ENCODE measurements at regions not wholly inside any gene's neighbourhood (a gene's known extent, or its start where the extent isn't known, plus 50 kb on each side); places are given as distances from the start of the nearest gene placed in this dataset.
A peak's percentile ranks its signal among the peaks of the same experiment; 100 is the strongest.

DNA sequence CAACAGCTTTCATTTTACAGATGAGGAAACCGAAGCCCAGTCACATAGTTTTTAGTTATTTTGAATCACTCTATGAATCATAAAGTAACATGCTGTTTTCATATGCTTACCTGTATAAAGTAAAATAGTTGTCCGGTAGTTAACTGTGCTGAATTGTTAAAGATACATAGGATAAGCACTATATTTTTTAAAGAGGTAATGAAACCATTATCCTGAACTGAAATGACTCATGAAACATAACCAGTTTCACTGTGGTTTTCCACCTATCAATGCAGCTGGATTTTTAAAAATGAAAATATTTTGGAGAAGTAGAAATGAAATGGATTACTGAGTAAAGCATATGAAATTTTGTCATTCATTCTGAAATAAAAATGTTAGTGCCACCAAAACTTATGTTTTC lies 655.0 kb downstream of the OLFM4 start:
- no peak for DNase-seq (ENCODE audit: low read depth in 2 of 2)

DNA sequence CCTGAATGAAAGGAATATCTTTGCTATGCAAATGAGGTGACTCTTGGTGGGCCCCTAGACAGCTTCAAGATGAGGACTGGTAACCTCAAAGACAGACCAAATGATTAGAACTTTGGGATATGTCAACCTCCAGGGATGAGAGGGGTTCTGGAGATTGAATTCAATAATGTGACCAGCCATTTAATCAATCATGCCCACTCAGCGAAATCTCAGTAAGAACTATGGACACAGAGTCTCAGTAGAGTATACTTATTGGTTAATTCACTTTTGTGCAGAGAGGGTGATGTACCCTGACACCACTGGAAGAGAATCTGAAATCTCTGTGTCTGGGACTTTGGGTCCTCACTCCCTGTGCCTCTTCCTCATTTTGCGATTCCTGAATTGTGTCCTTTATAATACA lies 662.8 kb downstream of the OLFM4 start:
- no peak for DNase-seq (ENCODE audit: low read depth in 2 of 2)

DNA sequence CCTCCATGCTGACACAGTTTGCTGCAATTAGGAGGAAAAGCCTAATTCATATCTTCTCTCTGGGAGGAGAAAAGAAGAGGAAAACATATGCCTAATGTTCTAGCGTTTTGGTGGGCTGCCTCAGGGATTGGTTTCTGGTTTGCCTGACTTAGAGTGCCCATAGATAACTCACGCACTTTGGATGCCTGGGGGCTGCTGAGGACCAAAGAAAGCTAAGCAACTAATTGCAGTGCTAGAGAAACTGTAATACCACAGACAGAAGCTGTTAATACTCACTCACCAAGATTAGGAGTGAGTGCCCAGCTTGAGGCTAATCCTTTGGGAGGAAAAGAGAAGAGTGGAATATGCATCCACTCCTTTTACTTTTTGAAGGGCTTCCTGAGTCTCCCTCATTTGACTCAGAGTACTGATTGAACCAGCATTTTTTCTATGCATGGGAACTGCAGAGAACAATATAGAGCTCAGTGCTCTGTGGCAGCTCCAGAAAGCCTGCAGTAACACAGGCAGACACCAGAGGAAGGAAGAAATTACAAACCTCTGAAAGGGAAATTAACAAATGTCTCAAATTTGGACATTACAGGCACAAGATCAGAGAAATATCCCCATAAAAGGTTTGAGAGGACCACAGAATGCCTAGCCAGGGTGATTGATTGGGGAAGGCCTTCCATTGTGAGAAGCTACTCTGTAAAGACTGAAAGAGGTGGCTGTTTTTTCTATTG lies 666.4 kb downstream of the OLFM4 start:
- no peak for DNase-seq (ENCODE audit: low read depth in 2 of 2)

DNA sequence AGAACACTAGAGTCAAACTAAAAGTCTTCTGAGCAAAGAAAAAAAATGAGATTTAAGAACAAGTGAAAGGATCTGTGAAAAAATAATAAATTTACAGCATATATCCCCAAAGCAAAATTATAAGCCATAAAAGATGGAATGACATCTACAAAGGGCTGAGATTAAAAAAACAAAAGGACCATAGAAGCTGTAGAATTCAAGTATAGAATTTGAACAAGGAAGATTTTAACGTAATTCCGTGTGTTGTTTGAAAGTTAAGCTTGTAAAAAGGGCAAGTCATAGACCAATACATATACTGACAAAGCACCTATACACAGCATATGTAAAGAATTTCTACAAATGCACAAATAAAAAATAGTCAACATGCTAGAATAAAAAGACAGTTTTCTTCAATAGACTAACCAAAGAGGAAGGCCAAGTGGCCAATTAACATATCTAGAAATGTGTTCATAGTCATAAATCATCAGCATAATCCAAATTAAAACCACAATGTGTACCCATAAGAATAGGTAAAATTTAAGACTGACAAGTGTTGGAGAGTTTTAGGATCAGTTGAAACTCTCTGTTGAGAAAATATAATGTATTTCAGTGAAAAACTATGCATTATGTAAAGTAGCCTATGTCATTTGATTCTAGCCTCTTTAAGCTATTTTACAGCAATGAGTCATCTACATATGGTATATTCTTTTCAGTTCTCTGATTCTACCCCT lies 674.9 kb downstream of the OLFM4 start:
- no peak for DNase-seq (ENCODE audit: low read depth in 2 of 2)

DNA sequence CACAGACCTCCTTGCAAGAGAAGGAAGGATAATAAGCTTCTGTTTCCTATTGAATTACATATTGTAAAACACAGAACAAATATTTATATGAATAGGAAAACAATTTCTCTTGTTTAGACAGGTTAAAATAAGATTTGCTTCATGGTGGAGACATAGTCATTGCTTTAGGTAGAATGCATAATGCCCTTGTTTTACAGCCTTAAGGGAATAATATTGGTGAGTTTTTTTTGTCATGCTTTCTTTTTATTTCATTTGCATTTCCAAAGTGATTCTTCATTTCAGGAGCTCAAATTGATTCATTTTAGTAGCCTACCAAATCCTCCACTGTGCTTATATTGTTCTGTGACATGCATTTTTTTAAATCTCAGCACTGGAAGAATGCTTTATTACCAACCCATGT lies 690.7 kb downstream of the OLFM4 start:
- DNase-seq (ENCODE audit: low read depth in 2 of 2) = no peak

DNA sequence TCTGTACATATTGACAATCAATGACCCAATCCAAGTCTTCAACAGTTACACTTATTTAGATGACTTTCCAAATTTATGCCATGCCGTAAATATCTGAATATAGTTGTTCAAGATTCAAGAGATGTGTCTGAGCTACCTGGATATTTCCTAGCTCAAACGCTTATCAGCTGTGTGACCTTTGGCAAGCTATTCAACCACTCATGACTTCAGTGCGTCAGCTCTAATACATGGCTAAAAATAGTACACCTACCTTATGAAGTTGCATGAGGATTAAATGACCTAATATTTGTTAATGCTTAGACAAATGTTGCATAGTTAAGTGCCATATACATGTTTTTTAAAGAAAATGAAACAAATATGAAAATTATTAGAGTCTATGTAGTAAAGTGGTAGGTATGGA lies 704.1 kb downstream of the OLFM4 start:
- DNase-seq (ENCODE audit: low read depth in 2 of 2) = no peak

DNA sequence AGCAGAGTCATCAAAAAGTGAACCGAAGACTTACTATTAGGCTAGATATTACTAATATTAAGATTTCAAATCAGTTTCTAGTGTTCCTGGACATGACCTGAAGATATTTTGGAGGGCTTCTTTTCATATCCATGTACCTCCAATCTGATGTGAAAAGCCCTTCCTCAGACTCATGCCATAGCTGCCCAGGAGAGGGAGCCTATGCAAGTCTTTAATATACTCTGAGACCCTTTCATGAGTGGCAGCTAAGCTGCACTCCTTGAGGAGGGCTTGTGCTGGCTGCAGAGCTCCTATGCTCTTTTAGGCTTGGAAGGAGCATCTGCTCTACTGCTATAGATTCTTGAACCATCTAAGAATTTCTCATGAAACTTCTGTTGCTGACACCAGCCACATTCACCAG lies 715.3 kb downstream of the OLFM4 start:
- no peak for DNase-seq (ENCODE audit: low read depth in 2 of 2)

DNA sequence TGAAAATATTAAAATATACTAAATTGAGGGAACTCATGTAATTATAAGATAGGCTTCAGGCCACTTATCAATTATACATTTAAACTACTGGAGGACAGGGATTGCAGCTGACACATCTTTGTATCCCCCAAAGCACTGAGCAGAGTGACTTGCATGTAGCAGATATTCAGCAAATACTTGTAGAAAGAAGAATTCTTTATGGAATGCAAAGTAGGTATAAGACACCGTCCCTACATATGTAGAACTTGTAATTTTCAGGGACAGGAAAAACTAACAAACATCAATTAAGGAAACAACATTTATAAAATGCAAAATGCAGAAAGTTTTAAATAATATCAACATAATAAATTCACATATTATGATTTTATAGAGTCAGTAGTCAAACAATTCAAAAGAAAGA lies 719.2 kb downstream of the OLFM4 start:
- no peak for DNase-seq (ENCODE audit: low read depth in 2 of 2)

DNA sequence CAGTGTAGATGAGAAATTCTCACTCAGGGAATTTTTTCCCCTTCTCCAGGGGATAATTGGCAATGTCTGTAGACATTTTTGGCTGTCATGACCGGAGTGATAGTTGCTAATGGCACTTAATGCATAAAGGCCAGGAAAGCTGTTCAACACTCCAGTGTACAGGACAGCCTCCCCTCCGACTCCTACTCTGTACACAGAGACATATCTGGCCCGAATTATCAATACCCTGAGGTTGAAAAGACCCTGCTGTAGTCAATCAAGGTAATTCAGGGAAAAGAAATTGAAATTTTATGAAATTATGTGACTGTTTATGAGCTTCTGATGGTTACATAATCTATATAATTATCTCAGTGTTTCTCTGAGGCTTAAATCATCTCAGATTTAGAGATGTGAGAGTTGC lies 720.7 kb downstream of the OLFM4 start:
- no peak for DNase-seq (ENCODE audit: low read depth in 2 of 2)

DNA sequence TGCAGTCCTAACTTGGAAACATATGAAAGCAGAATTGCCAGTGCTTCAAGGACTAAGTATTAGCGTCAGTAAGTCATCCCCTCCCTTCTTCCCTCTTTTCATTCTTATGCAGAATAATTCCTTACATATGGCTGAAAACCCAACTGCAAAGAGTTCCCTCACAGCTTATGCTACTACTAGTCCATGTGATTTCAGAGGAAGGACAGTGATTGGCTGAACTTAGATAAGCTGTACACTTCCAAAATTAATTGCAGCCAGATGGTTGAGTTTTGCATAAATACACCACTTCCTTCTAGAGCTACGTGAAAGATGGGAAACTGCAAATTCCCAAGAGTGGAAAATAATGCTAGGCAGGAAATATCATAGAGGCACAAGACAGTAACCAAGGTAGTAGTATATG lies 730.4 kb downstream of the OLFM4 start:
- no peak for DNase-seq (ENCODE audit: low read depth in 2 of 2)

DNA sequence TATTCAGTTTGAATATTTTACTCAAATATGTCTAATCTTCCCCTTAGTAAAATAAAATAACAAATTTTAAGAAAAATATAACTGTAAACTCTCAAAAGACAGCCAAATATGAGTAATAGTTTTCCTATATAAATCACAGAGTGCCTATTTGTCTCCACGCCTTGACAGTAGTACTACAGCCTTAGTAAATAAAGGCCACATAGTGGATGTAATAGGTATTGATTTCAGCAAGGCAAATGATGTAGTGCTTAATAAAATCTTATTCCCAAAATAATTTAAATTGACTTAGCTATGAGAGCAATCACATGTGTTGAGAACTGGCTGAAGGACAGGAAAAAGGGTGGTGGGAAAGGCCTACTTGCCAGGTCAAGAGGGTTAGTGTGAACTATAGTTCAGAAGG lies 747.2 kb downstream of the OLFM4 start:
- DNase-seq (ENCODE audit: low read depth in 2 of 2) = no peak

DNA sequence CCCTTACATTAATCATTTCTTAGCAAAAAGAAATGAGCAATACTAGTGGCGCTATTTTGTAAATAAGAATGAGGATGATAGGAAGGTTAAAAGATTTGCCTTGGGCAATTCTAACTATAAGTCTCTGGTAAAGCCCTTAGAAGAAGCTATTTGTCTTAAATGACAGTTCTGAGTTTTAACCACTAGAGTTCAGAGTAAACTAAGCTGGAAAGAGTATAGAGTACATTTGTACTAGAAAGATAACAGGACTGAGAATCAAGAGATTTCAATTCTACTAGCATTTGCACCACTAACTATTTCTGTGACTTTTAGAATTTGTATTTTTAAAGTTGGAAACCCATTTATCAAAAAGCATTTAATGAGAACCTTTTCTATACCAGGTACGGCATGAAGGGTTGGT lies 750.3 kb downstream of the OLFM4 start:
- no peak for DNase-seq (ENCODE audit: low read depth in 2 of 2)

DNA sequence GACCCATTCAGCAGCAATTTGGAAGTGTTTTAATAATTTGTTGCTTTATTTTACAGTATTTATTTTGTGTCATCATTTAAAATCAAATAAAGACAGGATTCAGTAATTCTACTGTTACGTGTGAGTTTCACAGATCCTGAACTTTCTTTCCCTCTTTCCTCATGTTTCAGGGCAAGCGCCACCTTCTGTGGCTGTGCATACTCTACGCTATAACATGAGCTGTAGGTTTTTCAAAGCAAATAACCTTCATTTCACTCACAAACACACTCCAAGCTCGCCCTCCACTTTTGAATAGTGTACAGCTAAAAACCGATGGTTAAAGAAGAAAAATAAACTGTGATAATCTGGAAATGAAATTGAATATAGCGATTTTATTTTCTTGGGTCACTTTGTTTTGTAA lies 753.3 kb downstream of the OLFM4 start:
- no peak for DNase-seq (ENCODE audit: low read depth in 2 of 2)

DNA sequence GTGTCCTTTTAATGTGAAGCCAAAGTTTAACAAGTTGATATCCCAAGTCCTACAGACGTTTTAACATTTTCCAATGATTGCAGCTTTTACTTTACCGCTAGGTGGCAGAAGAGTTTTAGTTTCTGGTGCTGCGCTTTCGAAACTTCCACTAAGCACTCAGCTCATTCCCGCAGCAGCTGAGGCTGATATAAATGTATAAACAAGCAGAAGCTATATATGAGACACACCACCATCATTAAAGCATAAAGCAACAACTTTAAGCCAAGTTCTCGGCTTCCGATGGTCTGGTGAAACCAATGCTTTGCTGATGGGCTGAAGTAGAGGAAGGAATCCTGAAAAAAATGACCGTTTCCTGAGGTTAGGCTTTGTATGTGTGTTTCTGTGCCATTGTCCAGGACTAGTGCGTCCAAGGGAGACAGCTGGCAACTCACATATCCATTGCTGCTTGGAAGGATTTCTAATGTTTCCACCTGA lies 753.9 kb downstream of the OLFM4 start:
- peak in 1 of 2 experiments; percentile 21 for DNase-seq (ENCODE audit: low read depth in 2 of 2)

DNA sequence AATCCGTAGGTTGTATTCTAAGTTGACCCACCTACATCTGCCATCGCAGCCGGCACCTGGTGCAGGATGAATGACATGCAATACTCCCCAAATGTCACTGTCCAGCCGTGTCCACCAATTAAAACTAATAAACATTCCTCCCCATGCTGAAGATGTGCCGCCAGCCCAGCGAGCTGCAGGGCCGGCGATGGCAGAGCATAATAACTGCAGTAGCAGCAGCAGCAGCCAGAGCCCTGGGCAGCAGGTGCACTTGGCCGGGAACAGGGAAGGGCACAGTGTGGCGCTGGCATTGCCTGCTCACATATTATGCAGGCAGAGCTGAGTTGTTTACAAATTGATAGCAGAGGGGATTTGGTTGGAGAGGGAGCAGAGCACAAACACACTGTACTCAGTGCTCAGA lies 754.9 kb downstream of the OLFM4 start:
- no peak for DNase-seq (ENCODE audit: low read depth in 2 of 2)

DNA sequence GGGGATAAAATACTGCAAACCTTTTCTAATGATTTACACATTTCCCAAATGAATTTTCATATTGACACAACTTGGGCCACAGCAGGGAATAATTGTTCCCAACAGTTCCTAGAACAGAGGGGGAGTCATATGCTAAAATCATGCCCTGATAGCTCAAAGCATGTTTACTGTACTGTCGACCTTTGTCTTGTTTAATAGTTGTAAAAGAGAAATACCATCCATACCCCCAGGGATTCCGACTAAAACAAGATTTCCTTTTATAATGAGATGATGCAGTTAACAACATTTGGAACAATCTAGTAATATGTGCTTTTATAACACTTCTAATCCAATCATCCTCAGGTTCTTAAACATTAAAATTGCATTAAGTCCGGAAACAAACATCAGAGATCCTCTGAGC lies 759.7 kb downstream of the OLFM4 start:
- no peak for DNase-seq (ENCODE audit: low read depth in 2 of 2)

DNA sequence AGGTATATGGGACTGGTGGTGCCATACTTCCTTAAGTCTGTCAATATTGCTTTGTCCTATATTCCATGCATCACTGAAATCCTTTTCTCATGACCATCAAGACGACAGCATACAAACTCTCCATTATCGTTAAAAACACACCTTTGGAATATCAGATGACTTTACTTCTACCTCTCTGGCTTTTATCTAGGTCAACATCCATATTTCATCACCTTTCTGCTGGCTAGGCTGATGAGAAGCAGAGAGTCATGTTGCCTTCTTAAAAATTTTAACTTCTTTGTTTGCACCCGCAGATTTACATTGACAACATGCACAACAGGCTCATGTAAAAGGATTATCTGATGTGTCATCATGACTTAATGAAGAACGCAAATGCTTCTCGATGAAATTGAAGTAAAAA lies 771.4 kb downstream of the OLFM4 start:
- no peak for DNase-seq (ENCODE audit: low read depth in 2 of 2)

DNA sequence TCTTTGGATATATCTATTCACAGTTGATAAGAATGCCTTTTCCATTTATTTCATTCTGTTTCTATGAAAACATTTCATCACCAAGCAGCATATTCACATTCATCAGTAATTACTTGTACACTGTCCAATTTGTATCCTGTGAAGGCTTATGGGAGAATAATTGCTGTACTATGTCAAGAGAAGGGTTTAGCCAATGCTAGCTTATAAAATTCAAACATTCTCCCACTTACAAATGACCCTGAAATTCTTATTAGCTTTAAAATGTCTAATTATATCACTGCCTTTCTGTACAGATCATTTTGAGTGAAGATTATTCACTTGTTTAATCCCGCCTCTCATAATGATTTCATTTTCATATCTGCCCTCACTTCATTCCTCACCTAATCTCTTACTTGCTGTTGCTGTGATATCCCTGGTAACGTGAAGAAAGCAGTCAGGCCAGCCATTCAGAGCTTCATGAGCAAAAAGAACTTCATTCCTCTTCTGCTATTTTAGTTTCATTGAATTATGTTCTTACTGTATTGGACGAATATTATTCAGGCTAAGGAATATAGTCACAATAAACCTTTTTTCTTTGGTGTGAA lies 778.7 kb downstream of the OLFM4 start:
- DNase-seq (ENCODE audit: low read depth in 2 of 2) = no peak

DNA sequence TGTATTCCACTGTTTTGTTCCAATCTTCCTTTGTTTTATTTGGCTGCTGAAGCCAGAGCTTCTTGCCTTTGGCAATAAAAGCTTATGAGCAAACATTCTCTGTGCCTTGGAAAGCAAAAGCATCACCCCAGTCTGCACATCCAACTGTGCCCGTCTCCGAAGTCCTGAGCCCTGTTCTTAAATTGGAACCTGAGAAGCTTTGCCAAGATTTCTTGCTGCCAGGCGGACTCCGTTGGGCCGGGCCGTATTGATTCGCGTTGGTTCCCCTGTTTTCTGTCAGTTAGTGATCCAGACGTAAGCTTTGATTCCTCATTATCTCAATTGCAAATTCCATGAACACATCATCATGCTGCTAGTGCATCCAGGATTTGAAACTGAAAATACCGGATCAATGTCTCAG lies 793.0 kb downstream of the OLFM4 start:
- DNase-seq (ENCODE audit: low read depth in 2 of 2) = no peak

DNA sequence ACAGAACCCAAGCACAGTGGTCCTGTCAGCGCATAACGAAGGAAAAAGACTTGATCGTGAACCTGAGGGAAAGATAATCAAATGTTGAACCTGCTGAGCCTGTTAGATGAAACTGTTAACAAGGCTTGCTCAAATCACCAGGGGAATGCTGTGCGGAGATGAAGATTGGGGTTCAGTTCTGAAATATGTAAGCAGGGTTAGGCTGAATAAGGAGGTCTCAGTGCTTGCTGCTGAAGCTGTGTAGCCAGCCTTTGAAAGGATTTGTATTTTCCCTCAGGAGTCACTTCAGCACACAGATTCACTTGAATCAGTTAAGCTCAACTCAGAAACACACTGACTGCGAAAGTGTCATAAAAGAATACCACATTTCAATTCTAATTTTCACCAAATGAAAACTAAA lies 793.5 kb downstream of the OLFM4 start:
- DNase-seq (ENCODE audit: low read depth in 2 of 2) = no peak

DNA sequence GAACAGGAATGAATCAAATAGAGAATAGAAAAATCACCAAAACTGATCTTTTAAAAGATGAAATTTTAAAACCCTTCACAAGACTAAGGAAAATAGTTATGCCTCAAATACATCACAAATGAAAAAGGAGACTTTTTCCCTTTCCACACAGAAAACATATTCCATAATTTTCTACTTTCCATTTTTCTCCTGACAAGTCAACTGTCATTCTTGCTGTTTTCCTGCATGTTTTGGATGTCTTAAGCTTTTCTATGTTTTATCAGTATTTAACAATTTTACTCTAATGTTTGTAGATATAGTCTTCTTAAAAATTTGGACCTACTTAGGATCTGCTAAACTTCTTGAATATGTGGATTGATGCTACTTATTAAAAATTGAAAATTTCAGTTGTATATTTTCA lies 810.8 kb downstream of the OLFM4 start:
- no peak for DNase-seq (ENCODE audit: low read depth in 2 of 2)

DNA sequence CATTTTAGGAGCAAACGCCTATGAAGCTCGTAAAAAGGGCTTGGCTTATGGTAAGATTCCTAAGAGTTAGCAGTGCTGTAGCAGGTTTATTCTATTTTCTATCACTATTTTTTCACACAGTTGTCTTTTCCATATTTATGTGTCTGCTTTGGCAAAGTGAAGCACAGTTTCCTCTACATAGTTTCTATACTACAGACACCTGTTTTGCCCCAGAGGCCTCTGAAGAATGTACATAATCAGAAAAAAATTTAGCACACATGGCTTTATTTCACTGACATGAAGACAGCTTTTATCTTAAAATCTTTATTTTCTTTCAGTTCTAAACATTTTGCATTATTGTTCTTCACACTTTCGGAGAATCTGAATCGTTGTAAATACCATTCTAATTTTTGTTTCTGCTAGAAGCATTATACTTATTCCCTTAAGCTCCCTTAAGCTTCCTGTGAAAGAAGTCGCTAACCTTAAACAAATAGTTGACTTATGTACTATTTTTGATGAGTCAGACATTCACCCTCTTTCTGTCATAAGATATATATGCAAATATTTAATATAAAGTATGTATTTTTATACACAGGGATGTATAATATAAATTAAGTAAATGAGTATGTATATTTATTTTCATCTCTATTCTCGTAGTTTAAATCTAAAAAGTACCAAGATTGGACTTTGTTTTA lies 816.0 kb downstream of the OLFM4 start:
- DNase-seq (ENCODE audit: low read depth in 2 of 2) = no peak

DNA sequence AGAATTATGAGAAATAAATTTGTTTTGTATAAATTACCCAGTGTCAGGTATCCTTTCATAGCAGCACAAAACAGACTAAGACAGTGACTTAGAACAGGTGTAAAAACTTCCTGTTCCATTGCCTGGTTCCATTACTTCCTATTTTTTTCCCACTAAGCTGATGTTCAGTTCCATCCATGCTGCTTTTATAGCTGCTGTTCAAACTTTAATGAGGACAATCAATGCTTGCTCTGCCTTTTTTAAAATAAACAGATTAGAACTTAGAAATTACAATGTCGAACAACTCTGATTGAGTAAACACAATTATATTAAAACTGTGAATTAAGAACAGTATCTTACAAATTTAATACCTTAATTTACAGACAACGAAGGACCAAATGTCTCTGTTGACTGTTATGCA lies 818.9 kb downstream of the OLFM4 start:
- no peak for DNase-seq (ENCODE audit: low read depth in 2 of 2)
